K562 (cell line): ENCODE measurements at regions not wholly inside any gene's neighbourhood (a gene's known extent, or its start where the extent isn't known, plus 50 kb on each side); places are given as distances from the start of the nearest gene placed in this dataset.

Experiments used
- ATAC-seq: fragments of 200-7000 bp; cut with Tn5 transposase; 3 replicates; pipeline ENCODE4 v1.9.1; 2020; ENCODE audit warnings: moderate library complexity
- BruUV-seq: library from RNA; stranded (reverse); fragments of 400-500 nt; replicated peaks from 2 replicates; lab custom pipeline; 2021; lab: Mats Ljungman, UMichigan
- CTCF ChIA-PET: fragments of 300-600 bp; formaldehyde crosslinking; extraction: SDS; loops from one replicate; lab custom pipeline; 2021; ENCODE audit warnings: low intra/inter-chr PET ratio; lab: Yijun Ruan, JAX
- POLR2A ChIA-PET: fragments of 300-600, 350-650 bp; sonication (Branson Sonifier 250); formaldehyde crosslinking; extraction: SDS; loops from one replicate; lab custom pipeline; 2021; ENCODE audit warnings: antibody characterized with exemption, inconsistent platforms; lab: Yijun Ruan, JAX
- DNase-seq, 4 experiments: peaks; one replicate each; pipeline versions ENCODE4 v3.0.0 to v3.0.0-alpha.2; 2011 to 2018; ENCODE audit warnings: low spot score in 3 of 4, mixed read lengths in 3 of 4; ENCODE audit errors: extremely low read depth in 1 of 4
- FAIRE-seq: peaks from 2 replicates; lab custom pipeline; 2011; peaks lifted over from hg19 to GRCh38; lab: Jason Lieb, UNC
- H2AFZ ChIP-seq: 2 replicates; pipeline ENCODE4 v1.6.0; 2011; ENCODE audit warnings: low read depth, low read length, control low read depth, inconsistent platforms
- H3K27ac ChIP-seq: fragments of 200-600 bp; 3 replicates; pipeline ENCODE4 v1.8.0; 2011; ENCODE audit warnings: low read depth, mild to moderate bottlenecking, control low read depth, inconsistent platforms, low read length, moderate library complexity, mixed read lengths; ENCODE audit errors: extremely low read depth
- H3K27me3 ChIP-seq, 2 experiments: fragments of 300-600 bp in 1 of 2; 2 replicates in 1 of 2; 3 replicates in 1 of 2; pipeline versions ENCODE4 v1.6.0 to v1.8.0; 2011; ENCODE audit warnings: inconsistent platforms in 2 of 2, low read length in 2 of 2, mild to moderate bottlenecking in 1 of 2, mixed read lengths in 1 of 2, moderate library complexity in 1 of 2; ENCODE audit not compliant: control insufficient read depth in 2 of 2, insufficient read depth in 2 of 2
- H3K36me3 ChIP-seq: fragments of 300-600 bp; 3 replicates; pipeline ENCODE4 v1.8.0; 2011; ENCODE audit warnings: mild to moderate bottlenecking, low read length, inconsistent platforms; ENCODE audit not compliant: control insufficient read depth, insufficient read depth
- H3K4me1 ChIP-seq, 2 experiments: fragments of 200-600 bp in 1 of 2; replicated peaks in 1 of 2; 2 replicates in 1 of 2; 3 replicates in 1 of 2; pipeline versions ENCODE4 v1.5.1 to v1.8.0; 2011; ENCODE audit warnings: inconsistent platforms in 2 of 2, low read length in 2 of 2, mild to moderate bottlenecking in 1 of 2, mixed read lengths in 1 of 2, moderate library complexity in 1 of 2; ENCODE audit not compliant: control insufficient read depth in 2 of 2, insufficient read depth in 2 of 2
- H3K4me2 ChIP-seq: 2 replicates; pipeline ENCODE4 v1.6.1; 2011; ENCODE audit warnings: low read length, control low read depth, inconsistent platforms, mixed read lengths; ENCODE audit not compliant: insufficient read depth
- H3K4me3 ChIP-seq: fragments of 200-600 bp; sonication (generic), shearing (Covaris generic); 2 replicates; pipeline ENCODE4 v1.5.1; 2016; ENCODE audit warnings: control low read depth, inconsistent platforms
- H3K79me2 ChIP-seq: fragments of 200-600 bp; 3 replicates; pipeline ENCODE4 v1.8.0; 2011; ENCODE audit warnings: low read length, inconsistent platforms; ENCODE audit not compliant: control insufficient read depth, insufficient read depth
- H3K9ac ChIP-seq, 2 experiments: 2 replicates each; pipeline versions ENCODE4 v1.6.0 to v1.6.1; 2011; ENCODE audit warnings: low read depth in 2 of 2, low read length in 2 of 2, control low read depth in 1 of 2, inconsistent platforms in 1 of 2, mild to moderate bottlenecking in 1 of 2, mixed read lengths in 1 of 2; ENCODE audit not compliant: insufficient read depth in 1 of 2
- H3K9me1 ChIP-seq: one replicate; pipeline ENCODE4 v1.6.0; 2011; ENCODE audit warnings: inconsistent platforms, mild to moderate bottlenecking, low read length, moderate library complexity; ENCODE audit not compliant: control insufficient read depth, insufficient read depth
- H3K9me3 ChIP-seq: replicated peaks from 2 replicates; pipeline ENCODE4 v1.5.1; 2011; ENCODE audit warnings: low read depth, low read length, inconsistent platforms; ENCODE audit not compliant: control insufficient read depth, insufficient read depth
- H4K20me1 ChIP-seq: replicated peaks from 2 replicates; pipeline ENCODE4 v1.6.1; 2011; ENCODE audit warnings: low read length, inconsistent platforms, mixed read lengths; ENCODE audit not compliant: control insufficient read depth, insufficient read depth
- ARID2 ChIP-seq: fragments of 450-650 bp; IDR thresholded peaks from 2 replicates; pipeline ENCODE4 v1.6.1; 2017; ENCODE audit warnings: antibody characterized with exemption, mild to moderate bottlenecking
- ATF6 ChIP-seq: sonication (generic); formaldehyde crosslinking; IDR thresholded peaks from 2 replicates; pipeline ENCODE4 v1.4.0; 2020; ENCODE audit warnings: mild to moderate bottlenecking, missing genetic modification reagents
- BRF1 ChIP-seq: IDR thresholded peaks from 3 replicates; pipeline ENCODE4 v1.6.1; 2011; ENCODE audit warnings: borderline replicate concordance, mild to moderate bottlenecking; ENCODE audit not compliant: insufficient read length; ENCODE audit errors: extremely low read depth
- DLX4 ChIP-seq: fragments of 250-450 bp; sonication (Bioruptor Pico); IDR thresholded peaks from 2 replicates; pipeline ENCODE4 v1.6.1; 2021; ENCODE audit warnings: mild to moderate bottlenecking
- HOMEZ ChIP-seq: fragments of 250-450 bp; sonication (Bioruptor Pico); IDR thresholded peaks from 2 replicates; pipeline ENCODE4 v1.4.0; 2020; ENCODE audit warnings: mild to moderate bottlenecking, moderate library complexity
- HSF4 ChIP-seq: fragments of 250-450 bp; sonication (Bioruptor Pico); IDR thresholded peaks from 2 replicates; pipeline ENCODE4 v2.1.2; 2022; ENCODE audit warnings: mild to moderate bottlenecking, moderate library complexity, borderline replicate concordance
- IRF1 ChIP-seq: sonication (generic); formaldehyde crosslinking; IDR thresholded peaks from 2 replicates; pipeline ENCODE4 v1.8.0; 2022; ENCODE audit warnings: missing genetic modification reagents, mild to moderate bottlenecking, borderline replicate concordance
- KAT2B ChIP-seq: IDR thresholded peaks from one replicate; pipeline ENCODE4 v1.6.1; 2012; ENCODE audit warnings: low read depth, mild to moderate bottlenecking, control low read depth, inconsistent platforms, low read length, moderate library complexity
- KLF6 ChIP-seq: fragments of 250-450 bp; sonication (Bioruptor Pico); IDR thresholded peaks from 2 replicates; pipeline ENCODE4 v1.4.0; 2020; ENCODE audit warnings: mild to moderate bottlenecking, moderate library complexity, borderline replicate concordance
- MTA3 ChIP-seq: fragments of 450-650 bp; formaldehyde crosslinking; IDR thresholded peaks from 2 replicates; pipeline ENCODE4 v1.6.1; 2017; ENCODE audit warnings: mild to moderate bottlenecking, borderline replicate concordance
- RBM15 ChIP-seq: fragments of 200-400 bp; formaldehyde crosslinking; IDR thresholded peaks from 2 replicates; pipeline ENCODE4 v1.6.1; 2018; ENCODE audit warnings: mild to moderate bottlenecking, low read length, moderate library complexity; ENCODE audit not compliant: insufficient read depth
- RFX7 ChIP-seq: fragments of 250-450 bp; sonication (Bioruptor Pico); IDR thresholded peaks from 2 replicates; pipeline ENCODE4 v1.5.1; 2021; ENCODE audit warnings: mild to moderate bottlenecking
- SP2 ChIP-seq: IDR thresholded peaks from 2 replicates; pipeline ENCODE4 v1.6.1; 2011; ENCODE audit warnings: mild to moderate bottlenecking, low read depth, low read length, moderate library complexity; ENCODE audit not compliant: poor library complexity, severe bottlenecking; ENCODE audit errors: extremely low read depth
- VEZF1 ChIP-seq: fragments of 200-800 bp; sonication (Bioruptor generic); IDR thresholded peaks from 2 replicates; pipeline ENCODE4 v1.6.1; 2017; ENCODE audit warnings: missing genetic modification characterization, missing compliant biosample characterization
- ZNF12 ChIP-seq: sonication (generic); formaldehyde crosslinking; IDR thresholded peaks from 2 replicates; pipeline ENCODE4 v1.4.0; 2020; ENCODE audit warnings: mild to moderate bottlenecking, missing genetic modification reagents
- ZNF23 ChIP-seq: fragments of 250-450 bp; sonication (Bioruptor Pico); IDR thresholded peaks from 2 replicates; pipeline ENCODE4 v1.4.0; 2020; ENCODE audit warnings: mild to moderate bottlenecking
- ZNF239 ChIP-seq: fragments of 250-450 bp; sonication (Bioruptor Pico); IDR thresholded peaks from 2 replicates; pipeline ENCODE4 v1.4.0; 2020; ENCODE audit warnings: mild to moderate bottlenecking
- ZNF785 ChIP-seq: fragments of 250-450 bp; sonication (Bioruptor Pico); IDR thresholded peaks from 2 replicates; pipeline ENCODE4 v1.4.0; 2020; ENCODE audit warnings: mild to moderate bottlenecking
- WGBS: fragments of 100-300 bp; shearing (Covaris generic); methylation state at CpG from one replicate; pipeline ENCODE4 v1.1.6; 2016; ENCODE audit warnings: low coverage, mixed read lengths; ENCODE audit not compliant: insufficient coverage; ENCODE audit errors: missing lambda C conversion rate; 5-methylcytosine and 5-hydroxymethylcytosine counted together
- in situ Hi-C: fragments of 300-500 bp; cut with MboI; formaldehyde crosslinking; loops from 4 replicates; pipeline ENCODE4 v1.15.0; 2018; ENCODE audit warnings: inconsistent platforms, mixed read lengths
- intact Hi-C: fragments of 100-400 bp; cut with micrococcal nuclease; formaldehyde crosslinking; loops from 2 replicates; pipeline ENCODE4 v1.14.2; 2022

GRCh38 chr2:160592401-160592800 lies 98.8 kb upstream of the RBMS1 start:
- H3K9me1 ChIP-seq: no peaks in the 10 kb centered on the region
- BruUV-seq: no TSS peak
- no peak overlapping the region for H3K27ac ChIP-seq
- ChIA-PET POLR2A (no interaction called here), CTCF (no interaction called here)
- no peaks in the 10 kb centered on the region for H4K20me1 ChIP-seq
- 0% methylated on average over 1 of the region's 1 CpG for WGBS
- no peak overlapping the region for H3K9ac ChIP-seq
- no peak overlapping the region for H3K4me2 ChIP-seq
- ATAC-seq (no peak), FAIRE-seq (no peak), DNase-seq (no peak)
- no peak overlapping the region for H3K4me3 ChIP-seq
- in situ Hi-C loops: no loop called here
- no peaks in the 10 kb centered on the region for H3K4me1 ChIP-seq
- no peaks in the 10 kb centered on the region for H3K27me3 ChIP-seq
- intact Hi-C loops: no loop called here
- no peaks in the 10 kb centered on the region for H3K36me3 ChIP-seq
- no peak overlapping the region for H2AFZ ChIP-seq
- no peaks in the 10 kb centered on the region for H3K79me2 ChIP-seq
- H3K9me3 ChIP-seq: peaks cover 9% of the 10 kb centered on the region
- TF ChIP-seq RFX7 (no peak), VEZF1 (CRISPR knock-in tag) (no peak), ZNF12 (CRISPR knock-in tag) (no peak), HSF4 (CRISPR knock-in tag) (no peak), IRF1 (CRISPR knock-in tag) (no peak), KLF6 (CRISPR knock-in tag) (no peak), DLX4 (CRISPR knock-in tag) (no peak), BRF1 (no peak), ZNF239 (CRISPR knock-in tag) (no peak), ZNF23 (no peak), ARID2 (no peak), MTA3 (no peak), RBM15 (no peak), HOMEZ (CRISPR knock-in tag) (no peak), KAT2B (no peak), SP2 (no peak), ATF6 (no peak), ZNF785 (CRISPR knock-in tag) (no peak)
